B cell (primary cell): ENCODE measurements at regions not wholly inside any gene's neighbourhood (a gene's known extent, or its start where the extent isn't known, plus 50 kb on each side); places are given as distances from the start of the nearest gene placed in this dataset.

ENCODE experiments used
- ATAC-seq: fragments of 200-7000 bp; cut with Tn5 transposase; one replicate; pipeline ENCODE4 v1.10.0; 2021; ENCODE audit warnings: low read depth, mild to moderate bottlenecking, moderate number of reproducible peaks, moderate library complexity
- CTCF ChIA-PET: fragments of 350-600 bp; sonication (Branson Sonifier 250); formaldehyde crosslinking; loops from one replicate; lab custom pipeline; 2021; ENCODE audit warnings: antibody characterized with exemption, inconsistent platforms; lab: Charles Lee
- POLR2A ChIA-PET: fragments of 350-600 bp; sonication (Branson Sonifier 250); formaldehyde crosslinking; loops from one replicate; lab custom pipeline; 2021; ENCODE audit warnings: antibody characterized with exemption; lab: Charles Lee
- DNase-seq: peaks from one replicate; pipeline ENCODE4 v3.0.0; 2013
- H2AFZ ChIP-seq: 2 replicates; pipeline ENCODE4 v1.6.1; 2012; ENCODE audit warnings: mild to moderate bottlenecking, low read depth, low read length; ENCODE audit not compliant: insufficient read depth, poor library complexity, severe bottlenecking
- H3K27ac ChIP-seq, 2 donors: 1 replicate in 1 of 2; 2 replicates in 1 of 2; pipeline ENCODE4 v1.5.1; 2012 to 2013; ENCODE audit warnings: low read length in 2 of 2, mild to moderate bottlenecking in 2 of 2, moderate library complexity in 1 of 2
- H3K27me3 ChIP-seq, 4 experiments: fragments of 200-600 bp in 1 of 4; sonication (generic) in 1 of 4; replicated peaks in 1 of 4; 1 replicate in 2 of 4; 2 replicates in 2 of 4; pipeline versions ENCODE4 v1.6.1 to v1.7.0; 2013 to 2016; ENCODE audit warnings: low read length in 3 of 4, mild to moderate bottlenecking in 2 of 4, mixed read lengths in 1 of 4, moderate library complexity in 1 of 4; ENCODE audit not compliant: insufficient read depth in 4 of 4, control insufficient read depth in 3 of 4; ENCODE audit errors: control extremely low read depth in 1 of 4
- H3K36me3 ChIP-seq, 2 experiments: replicated peaks in 1 of 2; 1 replicate in 1 of 2; 2 replicates in 1 of 2; pipeline versions ENCODE4 v1.6.1 to v1.7.1; 2013; ENCODE audit warnings: low read length in 1 of 2; ENCODE audit not compliant: insufficient read depth in 2 of 2, control insufficient read depth in 1 of 2; ENCODE audit errors: control extremely low read depth in 1 of 2, extremely low read depth in 1 of 2
- H3K4me1 ChIP-seq, 2 donors: fragments of 200-600 bp in 1 of 2; sonication (generic) in 1 of 2; 1 replicate in 1 of 2; 2 replicates in 1 of 2; pipeline versions ENCODE4 v1.5.1 to v1.6.1; 2013 to 2017; ENCODE audit warnings: low read length in 2 of 2; ENCODE audit not compliant: control insufficient read depth in 2 of 2, insufficient read depth in 2 of 2
- H3K4me2 ChIP-seq: replicated peaks from 2 replicates; pipeline ENCODE3; 2012; ENCODE audit warnings: mild to moderate bottlenecking, low read depth, low read length; ENCODE audit not compliant: poor library complexity, severe bottlenecking
- H3K4me3 ChIP-seq, 5 experiments: fragments of 200-600 bp in 1 of 5; sonication (generic) in 1 of 5; 1 replicate in 3 of 5; 2 replicates in 2 of 5; pipeline versions ENCODE4 v1.5.1 to v1.7.0; 2011 to 2016; ENCODE audit warnings: low read length in 4 of 5, mild to moderate bottlenecking in 4 of 5, low read depth in 2 of 5, control low read depth in 1 of 5, moderate library complexity in 1 of 5; ENCODE audit not compliant: insufficient read depth in 1 of 5; ENCODE audit errors: control extremely low read depth in 1 of 5, extremely low read depth in 1 of 5
- H3K79me2 ChIP-seq: fragments of 200-600 bp; sonication (generic); one replicate; pipeline ENCODE4 v1.6.0; 2016; ENCODE audit warnings: low read length; ENCODE audit not compliant: control insufficient read depth, insufficient read depth
- H3K9ac ChIP-seq: fragments of 200-600 bp; sonication (generic); 2 replicates; pipeline ENCODE4 v1.6.1; 2017; ENCODE audit warnings: mild to moderate bottlenecking, low read length, moderate library complexity
- H3K9me3 ChIP-seq, 3 donors: one replicate each; pipeline versions ENCODE4 v1.6.1 to v1.7.1; 2013; ENCODE audit warnings: low read length in 2 of 3; ENCODE audit not compliant: control insufficient read depth in 2 of 3, insufficient read depth in 1 of 3; ENCODE audit errors: control extremely low read depth in 1 of 3
- H4K20me1 ChIP-seq: 2 replicates; pipeline ENCODE4 v1.6.0; 2012; ENCODE audit warnings: mild to moderate bottlenecking, low read length; ENCODE audit not compliant: insufficient read depth, control insufficient read depth, poor library complexity, severe bottlenecking
- H3K27ac Mint-ChIP-seq: one replicate; pipeline ENCODE4 v1.8.0; 2021; ENCODE audit warnings: mixed read lengths
- H3K27me3 Mint-ChIP-seq: one replicate; pipeline ENCODE4 v1.8.0; 2021; ENCODE audit warnings: mixed read lengths
- H3K4me1 Mint-ChIP-seq: one replicate; pipeline ENCODE4 v1.8.0; 2021; ENCODE audit warnings: mixed read lengths
- H3K4me3 Mint-ChIP-seq: one replicate; pipeline ENCODE4 v1.8.0; 2021; ENCODE audit warnings: mixed read lengths
- H3K9me3 Mint-ChIP-seq: one replicate; pipeline ENCODE4 v1.8.0; 2022; ENCODE audit warnings: mixed read lengths; ENCODE audit not compliant: insufficient read depth
- CTCF ChIP-seq: fragments of 200-600 bp; IDR thresholded peaks from one replicate; pipeline ENCODE4 v1.8.0; 2022; ENCODE audit warnings: antibody characterized with exemption, mild to moderate bottlenecking
- EZH2 ChIP-seq: IDR thresholded peaks from 2 replicates; pipeline ENCODE4 v1.6.1; 2012; ENCODE audit warnings: borderline replicate concordance, low read depth, mild to moderate bottlenecking, moderate library complexity, low read length; ENCODE audit not compliant: insufficient read depth, poor library complexity, severe bottlenecking
- WGBS: methylation state at CpG from one replicate; pipeline ENCODE4 v1.1.5; 2013; ENCODE audit warnings: missing lambda C conversion rate; ENCODE audit not compliant: insufficient coverage; 5-methylcytosine and 5-hydroxymethylcytosine counted together
- intact Hi-C: fragments of 100-400 bp; cut with micrococcal nuclease; formaldehyde crosslinking; loops from one replicate; pipeline ENCODE4 v1.10.0; 2022

GRCh38 chrX:49754233-49754857 is 58.6 kb upstream of the PAGE1 start:
- H3K27me3 ChIP-seq = no peaks in the 10 kb centered on the region
- POLR2A ChIA-PET = no interaction called here
- ATAC-seq (peak; percentile 45), DNase-seq (peak; percentile 35)
- H3K4me2 ChIP-seq = no peak overlapping the region
- no CpG with 5 or more reads among the region's 6 CpGs for WGBS
- Mint-ChIP-seq H3K4me3 (no peak overlapping the region), H3K9me3 (no peaks in the 10 kb centered on the region), H3K4me1 (peaks cover 1% of the 10 kb centered on the region), H3K27ac (no peak overlapping the region), H3K27me3 (peaks cover 6% of the 10 kb centered on the region)
- no peaks in the 10 kb centered on the region for H3K79me2 ChIP-seq
- no peak overlapping the region for H3K9ac ChIP-seq
- H4K20me1 ChIP-seq = no peaks in the 10 kb centered on the region
- no peak overlapping the region for H3K4me3 ChIP-seq
- H3K27ac ChIP-seq = no peak overlapping the region
- TF ChIP-seq CTCF = peak; percentile 69
- TF ChIP-seq EZH2 = no peak
- intact Hi-C loops = loop anchor here (2.0 kb wide), 1 partner anchor 462 kb away; no protein-coding TSS in a partner anchor
- H3K9me3 ChIP-seq = no peaks in the 10 kb centered on the region
- CTCF ChIA-PET = interaction anchor here (1.3 kb wide), 1 partner anchor 562 kb away, joined by 7 read pairs; no protein-coding TSS in a partner anchor
- H3K4me1 ChIP-seq = no peaks in the 10 kb centered on the region
- no peaks in the 10 kb centered on the region for H3K36me3 ChIP-seq
- H2AFZ ChIP-seq = no peak overlapping the region

GRCh38 chrX:49753691-49754090 is 57.9 kb upstream of the PAGE1 start:
- H4K20me1 ChIP-seq = no peaks in the 10 kb centered on the region
- H3K27me3 ChIP-seq = no peaks in the 10 kb centered on the region
- intact Hi-C loops = loop anchor here (2.0 kb wide), 1 partner anchor 461 kb away; no protein-coding TSS in a partner anchor
- ATAC-seq (no peak), DNase-seq (no peak)
- H3K4me1 ChIP-seq = no peaks in the 10 kb centered on the region
- H3K27ac ChIP-seq = no peak overlapping the region
- POLR2A ChIA-PET = no interaction called here
- H3K4me2 ChIP-seq = no peak overlapping the region
- H3K9me3 Mint-ChIP-seq = no peaks in the 10 kb centered on the region
- H3K9ac ChIP-seq = no peak overlapping the region
- peaks cover 9% of the 10 kb centered on the region for H3K27me3 Mint-ChIP-seq
- no peaks in the 10 kb centered on the region for H3K36me3 ChIP-seq
- H3K4me3 Mint-ChIP-seq = no peak overlapping the region
- WGBS = 100% methylated on average over 1 of the region's 5 CpGs
- H3K4me1 Mint-ChIP-seq = peaks cover 1% of the 10 kb centered on the region
- no peak overlapping the region for H3K27ac Mint-ChIP-seq
- H2AFZ ChIP-seq = no peak overlapping the region
- TF ChIP-seq EZH2 = no peak
- no peak for TF ChIP-seq CTCF
- no peak overlapping the region for H3K4me3 ChIP-seq
- H3K79me2 ChIP-seq = no peaks in the 10 kb centered on the region
- no peaks in the 10 kb centered on the region for H3K9me3 ChIP-seq
- CTCF ChIA-PET = interaction anchor here (1.3 kb wide), 1 partner anchor 561 kb away, joined by 7 read pairs; no protein-coding TSS in a partner anchor
